Fibroblast of lung (primary cell): ENCODE measurements at regions not wholly inside any gene's neighbourhood (a gene's known extent, or its start where the extent isn't known, plus 50 kb on each side); places are given as distances from the start of the nearest gene placed in this dataset.
"Not testable (repeated sequence)": the region's sequence is repeated elsewhere in the genome, so short reads cannot be mapped to it uniquely, and the experiment has no call there.

Experiments used
- DNase-seq, 2 donors: peaks; one replicate each; pipeline versions ENCODE4 v3.0.0 to v3.0.0-alpha.2; 2010; ENCODE audit warnings: low read depth in 2 of 2
- H2AFZ ChIP-seq: 2 replicates; pipeline ENCODE4 v1.5.1; 2012; ENCODE audit warnings: low read length, control low read depth, inconsistent platforms
- H3K27ac ChIP-seq: 2 replicates; pipeline ENCODE4 v1.5.1; 2011; ENCODE audit warnings: low read length, control low read depth; ENCODE audit not compliant: insufficient read depth
- H3K27me3 ChIP-seq: 2 replicates; pipeline ENCODE4 v1.5.1; 2011; ENCODE audit warnings: mild to moderate bottlenecking, low read length; ENCODE audit not compliant: control insufficient read depth, insufficient read depth
- H3K36me3 ChIP-seq: 2 replicates; pipeline ENCODE4 v1.5.1; 2011; ENCODE audit warnings: low read length; ENCODE audit not compliant: control insufficient read depth, insufficient read depth
- H3K4me1 ChIP-seq: 2 replicates; pipeline ENCODE4 v1.5.1; 2011; ENCODE audit warnings: low read length; ENCODE audit not compliant: control insufficient read depth, insufficient read depth; ENCODE audit errors: extremely low read depth
- H3K4me2 ChIP-seq: 2 replicates; pipeline ENCODE4 v1.5.1; 2011; ENCODE audit warnings: low read length, control low read depth; ENCODE audit not compliant: insufficient read depth; ENCODE audit errors: extremely low read depth
- H3K4me3 ChIP-seq, 4 experiments: fragments of 200-600 bp in 1 of 4; sonication (generic) in 1 of 4; replicated peaks in 1 of 4; 2 replicates each; pipeline ENCODE4 v1.5.1; 2011 to 2016; ENCODE audit warnings: low read length in 4 of 4, low read depth in 3 of 4, mild to moderate bottlenecking in 3 of 4, control low read depth in 2 of 4, inconsistent platforms in 1 of 4, mixed read lengths in 1 of 4; ENCODE audit not compliant: insufficient read depth in 1 of 4; ENCODE audit errors: control extremely low read depth in 1 of 4
- H3K79me2 ChIP-seq: 2 replicates; pipeline ENCODE4 v1.5.1; 2012; ENCODE audit warnings: mild to moderate bottlenecking, low read length, inconsistent platforms; ENCODE audit not compliant: control insufficient read depth, insufficient read depth
- H3K9ac ChIP-seq: 2 replicates; pipeline ENCODE4 v1.5.1; 2011; ENCODE audit warnings: mild to moderate bottlenecking, low read length, control low read depth; ENCODE audit not compliant: insufficient read depth
- H3K9me3 ChIP-seq: 2 replicates; pipeline ENCODE4 v1.5.1; 2012; ENCODE audit warnings: low read depth, low read length; ENCODE audit not compliant: control insufficient read depth, insufficient read depth
- H4K20me1 ChIP-seq: 2 replicates; pipeline ENCODE4 v1.5.1; 2011; ENCODE audit warnings: low read length; ENCODE audit not compliant: control insufficient read depth, insufficient read depth; ENCODE audit errors: extremely low read depth
- EZH2 ChIP-seq: IDR thresholded peaks from 2 replicates; pipeline ENCODE4 v1.5.1; 2012; ENCODE audit warnings: low read length, control low read depth, mild to moderate bottlenecking; ENCODE audit errors: missing control alignments
- TF ChIP-seq, protein P1 (sequence below), 2 donors: IDR thresholded peaks in 1 of 2; conservative IDR thresholded peaks in 1 of 2; 1 replicate in 1 of 2; 2 replicates in 1 of 2; pipeline ENCODE4 v1.5.1; 2011 to 2012; ENCODE audit warnings: low read length in 2 of 2, control low read depth in 1 of 2, inconsistent platforms in 1 of 2, low read depth in 1 of 2, mild to moderate bottlenecking in 1 of 2

GRCh38 chr12:124087266-124088051, 114.4 kb downstream of the ZNF664 start:
- no peaks in the 10 kb centered on the region for H3K4me1 ChIP-seq
- no peak for TF ChIP-seq EZH2
- H3K27ac ChIP-seq, result no peak overlapping the region
- H2AFZ ChIP-seq, result no peak overlapping the region
- H3K27me3 ChIP-seq, result no peaks in the 10 kb centered on the region
- peak in 1 of 2 donors; percentile 46 for DNase-seq
- no peaks in the 10 kb centered on the region for H3K79me2 ChIP-seq
- no peaks in the 10 kb centered on the region for H4K20me1 ChIP-seq
- H3K4me3 ChIP-seq, result no peak overlapping the region
- H3K9me3 ChIP-seq, result no peaks in the 10 kb centered on the region
- H3K4me2 ChIP-seq, result no peak overlapping the region
- no peak overlapping the region for H3K9ac ChIP-seq
- no peaks in the 10 kb centered on the region for H3K36me3 ChIP-seq

DNA sequence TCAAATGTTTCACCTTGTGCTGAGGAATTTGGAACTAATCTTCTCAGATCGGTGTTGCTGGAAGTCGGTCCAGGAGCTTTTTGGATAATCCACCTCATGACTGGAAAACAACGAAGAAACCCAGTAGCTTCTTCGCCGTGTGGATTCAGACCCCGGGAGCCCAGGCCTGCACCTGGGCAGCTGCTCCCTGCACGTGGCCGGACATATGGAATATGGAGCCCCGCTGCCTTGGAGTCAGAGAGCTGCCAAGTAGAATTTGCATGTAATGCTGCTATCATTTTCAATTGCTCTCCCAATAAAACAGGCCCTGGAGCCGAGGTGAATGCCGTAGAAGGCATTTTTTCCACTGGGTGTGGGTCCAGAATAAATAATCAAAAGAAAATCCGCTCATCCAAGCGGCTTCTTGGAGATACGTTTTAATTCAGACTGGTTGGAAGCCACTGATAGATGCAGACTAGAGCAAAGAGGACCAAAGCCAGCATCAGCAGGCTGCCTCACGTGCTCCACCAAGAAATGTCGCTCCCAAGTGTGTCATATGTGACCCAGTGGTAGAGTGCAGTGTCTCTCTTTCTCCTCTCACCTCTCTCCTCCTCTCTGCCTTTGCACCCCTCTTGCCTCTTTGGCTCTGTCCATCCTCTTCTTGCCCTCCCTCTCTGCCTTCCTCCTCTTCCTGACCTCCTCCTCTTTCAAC, 115.3 kb downstream of the ZNF664 start:
- H3K9me3 ChIP-seq, result peaks cover 5% of the 10 kb centered on the region
- no peaks in the 10 kb centered on the region for H3K27me3 ChIP-seq
- no peak overlapping the region for H3K9ac ChIP-seq
- H3K4me3 ChIP-seq, result no peak overlapping the region
- no peak overlapping the region for H3K4me2 ChIP-seq
- H2AFZ ChIP-seq, result no peak overlapping the region
- no peak for DNase-seq
- TF ChIP-seq, protein P1, sequence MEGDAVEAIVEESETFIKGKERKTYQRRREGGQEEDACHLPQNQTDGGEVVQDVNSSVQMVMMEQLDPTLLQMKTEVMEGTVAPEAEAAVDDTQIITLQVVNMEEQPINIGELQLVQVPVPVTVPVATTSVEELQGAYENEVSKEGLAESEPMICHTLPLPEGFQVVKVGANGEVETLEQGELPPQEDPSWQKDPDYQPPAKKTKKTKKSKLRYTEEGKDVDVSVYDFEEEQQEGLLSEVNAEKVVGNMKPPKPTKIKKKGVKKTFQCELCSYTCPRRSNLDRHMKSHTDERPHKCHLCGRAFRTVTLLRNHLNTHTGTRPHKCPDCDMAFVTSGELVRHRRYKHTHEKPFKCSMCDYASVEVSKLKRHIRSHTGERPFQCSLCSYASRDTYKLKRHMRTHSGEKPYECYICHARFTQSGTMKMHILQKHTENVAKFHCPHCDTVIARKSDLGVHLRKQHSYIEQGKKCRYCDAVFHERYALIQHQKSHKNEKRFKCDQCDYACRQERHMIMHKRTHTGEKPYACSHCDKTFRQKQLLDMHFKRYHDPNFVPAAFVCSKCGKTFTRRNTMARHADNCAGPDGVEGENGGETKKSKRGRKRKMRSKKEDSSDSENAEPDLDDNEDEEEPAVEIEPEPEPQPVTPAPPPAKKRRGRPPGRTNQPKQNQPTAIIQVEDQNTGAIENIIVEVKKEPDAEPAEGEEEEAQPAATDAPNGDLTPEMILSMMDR (conservative IDR thresholded peaks at IDR 0.05 in 1 of 2, IDR thresholded peaks at IDR 0.05 in 1 of 2; ENCODE audit: low read depth in 1 of 2, low read length in 2 of 2), result no peak
- no peak for TF ChIP-seq EZH2
- no peaks in the 10 kb centered on the region for H3K36me3 ChIP-seq
- H4K20me1 ChIP-seq, result no peaks in the 10 kb centered on the region
- H3K4me1 ChIP-seq, result no peaks in the 10 kb centered on the region
- H3K79me2 ChIP-seq, result no peaks in the 10 kb centered on the region
- no peak overlapping the region for H3K27ac ChIP-seq

DNA sequence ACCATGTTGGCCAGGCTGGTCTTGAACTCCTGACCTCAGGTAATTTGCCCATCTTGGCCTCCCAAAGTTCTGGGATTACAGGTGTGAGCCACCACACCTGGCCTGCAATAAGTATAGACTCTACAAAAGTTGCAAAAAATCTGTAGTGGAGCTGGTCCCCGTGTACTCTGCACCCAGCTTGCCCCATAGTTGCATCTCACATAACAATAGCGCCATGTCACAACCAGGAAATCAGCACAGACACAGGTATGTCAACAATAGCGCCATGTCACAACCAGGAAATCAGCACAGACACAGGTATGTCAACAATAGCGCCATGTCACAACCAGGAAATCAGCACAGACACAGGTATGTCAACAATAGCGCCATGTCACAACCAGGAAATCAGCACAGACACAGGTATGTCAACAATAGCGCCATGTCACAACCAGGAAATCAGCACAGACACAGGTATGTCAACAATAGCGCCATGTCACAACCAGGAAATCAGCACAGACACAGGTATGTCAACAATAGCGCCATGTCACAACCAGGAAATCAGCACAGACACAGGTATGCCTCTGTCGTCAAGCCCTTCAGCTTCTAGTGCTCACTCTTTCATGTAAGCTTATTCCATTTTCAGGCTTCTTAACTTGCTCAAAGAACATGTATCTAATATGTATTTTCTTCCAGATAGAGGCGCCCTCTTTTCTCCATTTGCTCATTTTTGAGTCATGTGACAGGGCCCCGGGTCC, 116.3 kb downstream of the ZNF664 start:
- not testable (repeated sequence) for H3K4me2 ChIP-seq, DNase-seq, H3K27ac ChIP-seq, H4K20me1 ChIP-seq, H3K36me3 ChIP-seq, H3K27me3 ChIP-seq, H3K9ac ChIP-seq, H2AFZ ChIP-seq, H3K79me2 ChIP-seq, H3K9me3 ChIP-seq, H3K4me3 ChIP-seq, H3K4me1 ChIP-seq
